K562 (cell line): ENCODE measurements at regions not wholly inside any gene's neighbourhood (a gene's known extent, or its start where the extent isn't known, plus 50 kb on each side); places are given as distances from the start of the nearest gene placed in this dataset.

ENCODE experiments used
- ATAC-seq: fragments of 200-7000 bp; cut with Tn5 transposase; 3 replicates; pipeline ENCODE4 v1.9.1; 2020; ENCODE audit warnings: moderate library complexity
- BruUV-seq: library from RNA; stranded (reverse); fragments of 400-500 nt; replicated peaks from 2 replicates; lab custom pipeline; 2021; lab: Mats Ljungman, UMichigan
- CTCF ChIA-PET: fragments of 300-600 bp; formaldehyde crosslinking; extraction: SDS; loops from one replicate; lab custom pipeline; 2021; ENCODE audit warnings: low intra/inter-chr PET ratio; lab: Yijun Ruan, JAX
- POLR2A ChIA-PET: fragments of 300-600, 350-650 bp; sonication (Branson Sonifier 250); formaldehyde crosslinking; extraction: SDS; loops from one replicate; lab custom pipeline; 2021; ENCODE audit warnings: antibody characterized with exemption, inconsistent platforms; lab: Yijun Ruan, JAX
- DNase-seq, 4 experiments: peaks; one replicate each; pipeline versions ENCODE4 v3.0.0 to v3.0.0-alpha.2; 2011 to 2018; ENCODE audit warnings: low spot score in 3 of 4, mixed read lengths in 3 of 4; ENCODE audit errors: extremely low read depth in 1 of 4
- FAIRE-seq: peaks from 2 replicates; lab custom pipeline; 2011; peaks lifted over from hg19 to GRCh38; lab: Jason Lieb, UNC
- H2AFZ ChIP-seq: 2 replicates; pipeline ENCODE4 v1.6.0; 2011; ENCODE audit warnings: low read depth, low read length, control low read depth, inconsistent platforms
- H3K27ac ChIP-seq: fragments of 200-600 bp; 3 replicates; pipeline ENCODE4 v1.8.0; 2011; ENCODE audit warnings: low read depth, mild to moderate bottlenecking, control low read depth, inconsistent platforms, low read length, moderate library complexity, mixed read lengths; ENCODE audit errors: extremely low read depth
- H3K27me3 ChIP-seq, 2 experiments: fragments of 300-600 bp in 1 of 2; 2 replicates in 1 of 2; 3 replicates in 1 of 2; pipeline versions ENCODE4 v1.6.0 to v1.8.0; 2011; ENCODE audit warnings: inconsistent platforms in 2 of 2, low read length in 2 of 2, mild to moderate bottlenecking in 1 of 2, mixed read lengths in 1 of 2, moderate library complexity in 1 of 2; ENCODE audit not compliant: control insufficient read depth in 2 of 2, insufficient read depth in 2 of 2
- H3K36me3 ChIP-seq: fragments of 300-600 bp; 3 replicates; pipeline ENCODE4 v1.8.0; 2011; ENCODE audit warnings: mild to moderate bottlenecking, low read length, inconsistent platforms; ENCODE audit not compliant: control insufficient read depth, insufficient read depth
- H3K4me1 ChIP-seq, 2 experiments: fragments of 200-600 bp in 1 of 2; replicated peaks in 1 of 2; 2 replicates in 1 of 2; 3 replicates in 1 of 2; pipeline versions ENCODE4 v1.5.1 to v1.8.0; 2011; ENCODE audit warnings: inconsistent platforms in 2 of 2, low read length in 2 of 2, mild to moderate bottlenecking in 1 of 2, mixed read lengths in 1 of 2, moderate library complexity in 1 of 2; ENCODE audit not compliant: control insufficient read depth in 2 of 2, insufficient read depth in 2 of 2
- H3K4me2 ChIP-seq: 2 replicates; pipeline ENCODE4 v1.6.1; 2011; ENCODE audit warnings: low read length, control low read depth, inconsistent platforms, mixed read lengths; ENCODE audit not compliant: insufficient read depth
- H3K4me3 ChIP-seq: fragments of 200-600 bp; sonication (generic), shearing (Covaris generic); 2 replicates; pipeline ENCODE4 v1.5.1; 2016; ENCODE audit warnings: control low read depth, inconsistent platforms
- H3K79me2 ChIP-seq: fragments of 200-600 bp; 3 replicates; pipeline ENCODE4 v1.8.0; 2011; ENCODE audit warnings: low read length, inconsistent platforms; ENCODE audit not compliant: control insufficient read depth, insufficient read depth
- H3K9ac ChIP-seq, 2 experiments: 2 replicates each; pipeline versions ENCODE4 v1.6.0 to v1.6.1; 2011; ENCODE audit warnings: low read depth in 2 of 2, low read length in 2 of 2, control low read depth in 1 of 2, inconsistent platforms in 1 of 2, mild to moderate bottlenecking in 1 of 2, mixed read lengths in 1 of 2; ENCODE audit not compliant: insufficient read depth in 1 of 2
- H3K9me1 ChIP-seq: one replicate; pipeline ENCODE4 v1.6.0; 2011; ENCODE audit warnings: inconsistent platforms, mild to moderate bottlenecking, low read length, moderate library complexity; ENCODE audit not compliant: control insufficient read depth, insufficient read depth
- H3K9me3 ChIP-seq: replicated peaks from 2 replicates; pipeline ENCODE4 v1.5.1; 2011; ENCODE audit warnings: low read depth, low read length, inconsistent platforms; ENCODE audit not compliant: control insufficient read depth, insufficient read depth
- H4K20me1 ChIP-seq: replicated peaks from 2 replicates; pipeline ENCODE4 v1.6.1; 2011; ENCODE audit warnings: low read length, inconsistent platforms, mixed read lengths; ENCODE audit not compliant: control insufficient read depth, insufficient read depth
- ATF1 ChIP-seq, 2 experiments: fragments of 450-650 bp in 1 of 2; IDR thresholded peaks; 2 replicates each; pipeline ENCODE4 v1.6.1; 2016; ENCODE audit warnings: missing compliant biosample characterization in 1 of 2, missing genetic modification characterization in 1 of 2
- CREB3 ChIP-seq: fragments of 450-650 bp; conservative IDR thresholded peaks from 2 replicates; pipeline ENCODE4 v1.6.1; 2016; ENCODE audit warnings: missing genetic modification characterization, low read depth, mild to moderate bottlenecking, missing compliant biosample characterization, moderate library complexity
- DIDO1 ChIP-seq: fragments of 450-650 bp; IDR thresholded peaks from 2 replicates; pipeline ENCODE4 v1.6.1; 2016; ENCODE audit warnings: low read depth, missing biosample characterization, missing genetic modification characterization
- ELF4 ChIP-seq: fragments of 450-650 bp; formaldehyde crosslinking; IDR thresholded peaks from 2 replicates; pipeline ENCODE4 v1.4.0; 2022; ENCODE audit warnings: missing genetic modification characterization
- JUN ChIP-seq, 2 experiments: sonication (generic) in 1 of 2; formaldehyde crosslinking in 1 of 2; IDR thresholded peaks; 2 replicates each; pipeline versions ENCODE4 v1.6.1 to v1.8.0; 2012 to 2022; ENCODE audit warnings: borderline replicate concordance in 2 of 2, mild to moderate bottlenecking in 2 of 2, improper control_type of control experiment in 1 of 2, low read depth in 1 of 2, low read length in 1 of 2, missing genetic modification reagents in 1 of 2
- NFRKB ChIP-seq: fragments of 450-650 bp; IDR thresholded peaks from 2 replicates; pipeline ENCODE4 v1.6.1; 2016; ENCODE audit warnings: low read depth
- NR4A1 ChIP-seq, 2 experiments: fragments of 250-450 bp in 1 of 2; fragments of 450-650 bp in 1 of 2; sonication (Bioruptor Pico) in 1 of 2; IDR thresholded peaks; 2 replicates each; pipeline versions ENCODE4 v1.4.0 to v1.6.1; 2016 to 2020; ENCODE audit warnings: mild to moderate bottlenecking in 2 of 2, missing compliant biosample characterization in 1 of 2, missing genetic modification characterization in 1 of 2, moderate library complexity in 1 of 2
- NRF1 ChIP-seq, 2 experiments: fragments of 450-650 bp; IDR thresholded peaks in 1 of 2; conservative IDR thresholded peaks in 1 of 2; 2 replicates each; pipeline ENCODE4 v1.6.1; 2014; ENCODE audit warnings: mild to moderate bottlenecking in 2 of 2
- POLR2B ChIP-seq: fragments of 450-650 bp; IDR thresholded peaks from 2 replicates; pipeline ENCODE4 v1.6.1; 2018; ENCODE audit warnings: low read depth; ENCODE audit not compliant: partially characterized antibody
- RBM34 ChIP-seq: fragments of 200-400 bp; formaldehyde crosslinking; IDR thresholded peaks from 2 replicates; pipeline ENCODE4 v1.6.1; 2018; ENCODE audit warnings: low read length, borderline replicate concordance; ENCODE audit not compliant: insufficient read depth
- SP2 ChIP-seq: IDR thresholded peaks from 2 replicates; pipeline ENCODE4 v1.6.1; 2011; ENCODE audit warnings: mild to moderate bottlenecking, low read depth, low read length, moderate library complexity; ENCODE audit not compliant: poor library complexity, severe bottlenecking; ENCODE audit errors: extremely low read depth
- TCF7L2 ChIP-seq: fragments of 150-350 bp; IDR thresholded peaks from 2 replicates; pipeline ENCODE4 v1.6.1; 2016; ENCODE audit warnings: low read depth, mild to moderate bottlenecking, low read length, moderate library complexity
- TEAD2 ChIP-seq: fragments of 450-650 bp; IDR thresholded peaks from 2 replicates; pipeline ENCODE4 v1.6.1; 2016; ENCODE audit warnings: missing genetic modification characterization, control low read depth, missing compliant biosample characterization
- ZFP30 ChIP-seq: fragments of 250-450 bp; sonication (Bioruptor Pico); IDR thresholded peaks from 2 replicates; pipeline ENCODE4 v1.8.0; 2022; ENCODE audit warnings: moderate library complexity, mild to moderate bottlenecking, inconsistent platforms, borderline replicate concordance
- ZNF584 ChIP-seq: fragments of 200-800 bp; sonication (Bioruptor generic); IDR thresholded peaks from 2 replicates; pipeline ENCODE4 v1.6.1; 2016; ENCODE audit warnings: low read depth, mild to moderate bottlenecking, missing genetic modification characterization, missing compliant biosample characterization
- WGBS: fragments of 100-300 bp; shearing (Covaris generic); methylation state at CpG from one replicate; pipeline ENCODE4 v1.1.6; 2016; ENCODE audit warnings: low coverage, mixed read lengths; ENCODE audit not compliant: insufficient coverage; ENCODE audit errors: missing lambda C conversion rate; 5-methylcytosine and 5-hydroxymethylcytosine counted together
- in situ Hi-C: fragments of 300-500 bp; cut with MboI; formaldehyde crosslinking; loops from 4 replicates; pipeline ENCODE4 v1.15.0; 2018; ENCODE audit warnings: inconsistent platforms, mixed read lengths
- intact Hi-C: fragments of 100-400 bp; cut with micrococcal nuclease; formaldehyde crosslinking; loops from 2 replicates; pipeline ENCODE4 v1.14.2; 2022

GRCh38 chr4:24704149-24704548, 91.2 kb upstream of the SOD3 start:
- DNase-seq: no peak
- ATAC-seq: no peak; the same call in 2 of the 3 replicates
- no peak overlapping the region for H3K27ac ChIP-seq
- H3K9ac ChIP-seq: no peak overlapping the region
- 0% methylated on average over 6 of the region's 6 CpGs for WGBS
- H3K4me1 ChIP-seq: no peaks in the 10 kb centered on the region
- in situ Hi-C loops (no loop called here), intact Hi-C loops (no loop called here)
- H3K9me1 ChIP-seq: no peaks in the 10 kb centered on the region
- H4K20me1 ChIP-seq: no peaks in the 10 kb centered on the region
- H3K36me3 ChIP-seq: no peaks in the 10 kb centered on the region
- no peak overlapping the region for H3K4me3 ChIP-seq
- H3K79me2 ChIP-seq: no peaks in the 10 kb centered on the region
- ChIA-PET CTCF (no interaction called here), POLR2A (interaction anchor here (0.7 kb wide), 1 partner anchor 21 kb away, joined by 4 read pairs; no protein-coding TSS in a partner anchor)
- H3K27me3 ChIP-seq: 0 out of 5 replicates have a peak, but pooled peaks cover 0 to 4% of the 10 kb centered on the region in 2 experiments
- H3K4me2 ChIP-seq: no peak overlapping the region
- H2AFZ ChIP-seq: no peak overlapping the region
- TF ChIP-seq ELF4 (CRISPR knock-in tag): no peak
- no peak for TF ChIP-seq NR4A1 (CRISPR knock-in tag; IDR thresholded peaks at IDR 0.05)
- TF ChIP-seq NR4A1 (tag; IDR thresholded peaks at IDR 0.05): no peak
- TF ChIP-seq TEAD2 (tag): no peak
- no peak for TF ChIP-seq NRF1 (conservative IDR thresholded peaks at IDR 0.05 in 1 of 2, IDR thresholded peaks at IDR 0.05 in 1 of 2)
- no peak for TF ChIP-seq POLR2B
- TF ChIP-seq JUN (IDR thresholded peaks at IDR 0.05; ENCODE audit: borderline replicate concordance, low read depth, low read length): no peak
- TF ChIP-seq JUN (CRISPR knock-in tag; IDR thresholded peaks at IDR 0.05; ENCODE audit: borderline replicate concordance): no peak
- TF ChIP-seq RBM34: no peak
- no peak for TF ChIP-seq NFRKB
- no peak for TF ChIP-seq CREB3
- TF ChIP-seq ATF1 (CRISPR knock-in tag; IDR thresholded peaks at IDR 0.05): no peak
- no peak for TF ChIP-seq ATF1 (tag; IDR thresholded peaks at IDR 0.05)
- TF ChIP-seq DIDO1 (tag): no peak
- no peak for TF ChIP-seq ZNF584
- no peak for TF ChIP-seq SP2
- no peak for TF ChIP-seq ZFP30 (CRISPR knock-in tag)
- no peak for TF ChIP-seq TCF7L2
- no peaks in the 10 kb centered on the region for H3K9me3 ChIP-seq
- BruUV-seq: no TSS peak
- no peak for FAIRE-seq
